GM12878 (cell line): ENCODE measurements at regions not wholly inside any gene's neighbourhood (a gene's known extent, or its start where the extent isn't known, plus 50 kb on each side); places are given as distances from the start of the nearest gene placed in this dataset.

Source experiments
- ATAC-seq: fragments of 200-7000 bp; cut with Tn5 transposase; 3 replicates; pipeline ENCODE4 v1.9.1; 2020; ENCODE audit warnings: mild to moderate bottlenecking, moderate library complexity
- BruUV-seq: library from RNA; stranded (reverse); fragments of 400-500 nt; replicated peaks from 2 replicates; lab custom pipeline; 2021; lab: Mats Ljungman, UMichigan
- CTCF ChIA-PET: fragments of 300-600 bp; sonication (Branson Sonifier 250); formaldehyde crosslinking; extraction: SDS; loops from one replicate; lab custom pipeline; 2021; ENCODE audit warnings: inconsistent platforms; lab: Yijun Ruan, JAX
- POLR2A ChIA-PET: fragments of 350-600 bp; formaldehyde crosslinking; extraction: SDS; loops from one replicate; lab custom pipeline; 2021; ENCODE audit warnings: inconsistent platforms; lab: Charles Lee
- RAD21 ChIA-PET: fragments of 300-600 bp; sonication (Branson Sonifier 250); formaldehyde crosslinking; loops from one replicate; lab custom pipeline; 2023; ENCODE audit warnings: antibody characterized with exemption; ENCODE audit not compliant: unreplicated experiment; lab: Charles Lee
- SMC1A ChIA-PET: fragments of 300-600 bp; sonication (Branson Sonifier 250); formaldehyde crosslinking; loops from one replicate; lab custom pipeline; 2023; ENCODE audit not compliant: unreplicated experiment, uncharacterized antibody; lab: Charles Lee
- DNase-seq: peaks from one replicate; pipeline ENCODE4 v3.0.0-alpha.2; 2011; ENCODE audit warnings: low read depth, low spot score
- FAIRE-seq: peaks from 3 replicates; lab custom pipeline; 2011; peaks lifted over from hg19 to GRCh38; lab: Jason Lieb, UNC
- H2AFZ ChIP-seq: 2 replicates; pipeline ENCODE4 v1.6.0; 2011; ENCODE audit warnings: low read depth, low read length, control low read depth; ENCODE audit not compliant: control insufficient read depth
- H3K27ac ChIP-seq: 2 replicates; pipeline ENCODE4 v1.5.1; 2011; ENCODE audit warnings: control low read depth; ENCODE audit not compliant: control insufficient read depth, insufficient read depth
- H3K27me3 ChIP-seq, 2 experiments: replicated peaks in 1 of 2; 2 replicates each; pipeline versions ENCODE4 v1.6.0 to v1.6.1; 2011; ENCODE audit warnings: low read length in 1 of 2; ENCODE audit not compliant: control insufficient read depth in 2 of 2, insufficient read depth in 2 of 2
- H3K36me3 ChIP-seq, 2 experiments: 2 replicates each; pipeline ENCODE4 v1.5.1; 2011; ENCODE audit warnings: low read length in 1 of 2; ENCODE audit not compliant: control insufficient read depth in 2 of 2, insufficient read depth in 2 of 2
- H3K4me1 ChIP-seq: 2 replicates; pipeline ENCODE4 v1.6.1; 2011; ENCODE audit warnings: mild to moderate bottlenecking, low read length, moderate library complexity, mixed read lengths; ENCODE audit not compliant: control insufficient read depth, insufficient read depth
- H3K4me2 ChIP-seq: 2 replicates; pipeline ENCODE4 v1.6.0; 2011; ENCODE audit warnings: control low read depth; ENCODE audit not compliant: control insufficient read depth, insufficient read depth
- H3K4me3 ChIP-seq: fragments of 200-600 bp; sonication (generic); 2 replicates; pipeline ENCODE4 v1.5.1; 2016
- H3K79me2 ChIP-seq: 2 replicates; pipeline ENCODE4 v1.6.0; 2011; ENCODE audit warnings: low read length; ENCODE audit not compliant: control insufficient read depth, insufficient read depth
- H3K9ac ChIP-seq: 2 replicates; pipeline ENCODE4 v1.8.0; 2011; ENCODE audit warnings: low read length, control low read depth, mixed read lengths; ENCODE audit not compliant: control insufficient read depth, insufficient read depth
- H3K9me3 ChIP-seq: replicated peaks from 3 replicates; pipeline ENCODE4 v1.5.1; 2011; ENCODE audit warnings: mild to moderate bottlenecking, low read length; ENCODE audit not compliant: control insufficient read depth, insufficient read depth
- H4K20me1 ChIP-seq: 2 replicates; pipeline ENCODE4 v1.6.0; 2011; ENCODE audit not compliant: control insufficient read depth, insufficient read depth
- BMI1 ChIP-seq: fragments of 450-650 bp; IDR thresholded peaks from 2 replicates; pipeline ENCODE4 v1.6.1; 2016; ENCODE audit warnings: mild to moderate bottlenecking, moderate library complexity, borderline replicate concordance
- CREM ChIP-seq: IDR thresholded peaks from 2 replicates; pipeline ENCODE4 v1.6.1; 2014; ENCODE audit warnings: antibody characterized with exemption, low read depth
- HSF1 ChIP-seq: fragments of 150-350 bp; IDR thresholded peaks from 2 replicates; pipeline ENCODE4 v1.6.1; 2014; ENCODE audit warnings: mild to moderate bottlenecking, low read depth, low read length
- JUND ChIP-seq: IDR thresholded peaks from 2 replicates; pipeline ENCODE4 v1.6.1; 2012; ENCODE audit warnings: low read depth, mild to moderate bottlenecking, low read length, improper control_type of control experiment, moderate library complexity
- KLF5 ChIP-seq: fragments of 450-650 bp; IDR thresholded peaks from 2 replicates; pipeline ENCODE4 v1.6.1; 2014; ENCODE audit warnings: mild to moderate bottlenecking; ENCODE audit not compliant: partially characterized antibody
- MXI1 ChIP-seq: fragments of 150-350 bp; IDR thresholded peaks from 2 replicates; pipeline ENCODE4 v1.6.1; 2011; ENCODE audit warnings: low read depth, mild to moderate bottlenecking, inconsistent platforms, low read length, improper control_type of control experiment
- NR2C2 ChIP-seq: IDR thresholded peaks from 2 replicates; pipeline ENCODE4 v1.6.1; 2011; ENCODE audit warnings: borderline replicate concordance, low read depth; ENCODE audit not compliant: control insufficient read depth, insufficient read length
- REST ChIP-seq: IDR thresholded peaks from 2 replicates; pipeline ENCODE4 v1.6.1; 2012; ENCODE audit warnings: mild to moderate bottlenecking, low read depth, low read length
- SP1 ChIP-seq: IDR thresholded peaks from one replicate; pipeline ENCODE4 v1.6.1; 2011; ENCODE audit warnings: low read depth, low read length
- STAT1 ChIP-seq: fragments of 450-650 bp; conservative IDR thresholded peaks from 2 replicates; pipeline ENCODE4 v1.6.1; 2014; ENCODE audit warnings: antibody characterized with exemption, mild to moderate bottlenecking
- ZNF384 ChIP-seq: IDR thresholded peaks from 2 replicates; pipeline ENCODE4 v1.6.1; 2012; ENCODE audit warnings: low read depth, mild to moderate bottlenecking, low read length, improper control_type of control experiment, borderline replicate concordance
- WGBS: methylation state at CpG from one replicate; pipeline ENCODE4 v1.1.6; 2016; ENCODE audit warnings: low lambda C conversion rate; ENCODE audit not compliant: insufficient replicate concordance, insufficient coverage; ENCODE audit errors: missing lambda C conversion rate; 5-methylcytosine and 5-hydroxymethylcytosine counted together
- in situ Hi-C: fragments of 300-500 bp; cut with MboI; formaldehyde crosslinking; loops from 9 replicates; pipeline ENCODE4 v1.14.3; 2018; ENCODE audit warnings: mixed read lengths
- intact Hi-C: fragments of 100-400 bp; cut with micrococcal nuclease; formaldehyde crosslinking; loops from one replicate; pipeline ENCODE4 v1.14.2; 2022; ENCODE audit not compliant: unreplicated experiment

GRCh38 chr13:39202746-39203145 lies 164.5 kb downstream of the NHLRC3 start:
- TF ChIP-seq BMI1 (no peak), STAT1 (no peak), MXI1 (no peak), CREM (no peak), KLF5 (no peak), REST (no peak), SP1 (no peak), ZNF384 (no peak), JUND (no peak), HSF1 (no peak), NR2C2 (no peak)
- no peaks in the 10 kb centered on the region for H3K36me3 ChIP-seq
- BruUV-seq: no TSS peak
- H3K27ac ChIP-seq: no peak overlapping the region
- intact Hi-C loops (no loop called here), in situ Hi-C loops (no loop called here)
- FAIRE-seq (no peak), ATAC-seq (no peak), DNase-seq (no peak)
- ChIA-PET POLR2A (no interaction called here), RAD21 (no interaction called here), SMC1A (interaction anchor here (1.1 kb wide), 1 partner anchor 313 kb away, joined by 3 read pairs; no protein-coding TSS in a partner anchor), CTCF (interaction anchor here (1.3 kb wide), 1 partner anchor 10 kb away, joined by 5 read pairs; no protein-coding TSS in a partner anchor)
- H3K9me3 ChIP-seq: no peaks in the 10 kb centered on the region
- H3K9ac ChIP-seq: no peak overlapping the region
- H2AFZ ChIP-seq: no peak overlapping the region
- no peak overlapping the region for H3K4me3 ChIP-seq
- H3K79me2 ChIP-seq: no peaks in the 10 kb centered on the region
- H4K20me1 ChIP-seq: no peaks in the 10 kb centered on the region
- 13% methylated on average over 7 of the region's 7 CpGs for WGBS
- H3K4me1 ChIP-seq: no peaks in the 10 kb centered on the region
- H3K4me2 ChIP-seq: no peak overlapping the region
- H3K27me3 ChIP-seq: no peaks in the 10 kb centered on the region
